ENCODE measurements at regions not wholly inside any gene's neighbourhood (a gene's known extent, or its start where the extent isn't known, plus 50 kb on each side); places are given as distances from the start of the nearest gene placed in this dataset.

GRCh38 chr5:124599028-124599973 is 147.1 kb downstream of the ZNF608 start (continued):
- TF ChIP-seq ZHX1 (CRISPR knock-in tag; IDR thresholded peaks at IDR 0.05; ENCODE audit: low read depth) (no peak; the same call in 1 of the 2 replicates), MED8 (CRISPR knock-in tag; IDR thresholded peaks at IDR 0.05; ENCODE audit: insufficient replicate concordance) (no peak), MED13 (CRISPR knock-in tag; IDR thresholded peaks at IDR 0.05) (no peak), ZNF773 (CRISPR knock-in tag; IDR thresholded peaks at IDR 0.05; ENCODE audit: borderline replicate concordance) (no peak), MLXIP (CRISPR knock-in tag; IDR thresholded peaks at IDR 0.05; ENCODE audit: borderline replicate concordance) (no peak), ZBTB38 (CRISPR knock-in tag; IDR thresholded peaks at IDR 0.05) (no peak), ZNF841 (CRISPR knock-in tag; IDR thresholded peaks at IDR 0.05; ENCODE audit: borderline replicate concordance) (no peak), ZNF589 (CRISPR knock-in tag; conservative IDR thresholded peaks at IDR 0.05) (no peak), CERS6 (CRISPR knock-in tag; IDR thresholded peaks at IDR 0.05) (no peak), CSRNP1 (CRISPR knock-in tag; IDR thresholded peaks at IDR 0.05) (0 out of 2 replicates have a peak, but pooled peaks have one; percentile 60), DRAP1 (CRISPR knock-in tag; IDR thresholded peaks at IDR 0.05) (no peak), ZNF713 (CRISPR knock-in tag; IDR thresholded peaks at IDR 0.05) (no peak), SSRP1 (CRISPR knock-in tag; IDR thresholded peaks at IDR 0.05) (no peak), ZBTB3 (CRISPR knock-in tag; IDR thresholded peaks at IDR 0.05; ENCODE audit: borderline replicate concordance, low read depth) (0 out of 2 replicates have a peak, but pooled peaks have one; percentile 31), ZFX (CRISPR knock-in tag; IDR thresholded peaks at IDR 0.05; ENCODE audit: low read depth) (peak; percentile 42; the same call in 1 of the 2 replicates), SP2 (CRISPR knock-in tag; IDR thresholded peaks at IDR 0.05) (no peak)
